ENCODE measurements at regions not wholly inside any gene's neighbourhood (a gene's known extent, or its start where the extent isn't known, plus 50 kb on each side); places are given as distances from the start of the nearest gene placed in this dataset.

DNA sequence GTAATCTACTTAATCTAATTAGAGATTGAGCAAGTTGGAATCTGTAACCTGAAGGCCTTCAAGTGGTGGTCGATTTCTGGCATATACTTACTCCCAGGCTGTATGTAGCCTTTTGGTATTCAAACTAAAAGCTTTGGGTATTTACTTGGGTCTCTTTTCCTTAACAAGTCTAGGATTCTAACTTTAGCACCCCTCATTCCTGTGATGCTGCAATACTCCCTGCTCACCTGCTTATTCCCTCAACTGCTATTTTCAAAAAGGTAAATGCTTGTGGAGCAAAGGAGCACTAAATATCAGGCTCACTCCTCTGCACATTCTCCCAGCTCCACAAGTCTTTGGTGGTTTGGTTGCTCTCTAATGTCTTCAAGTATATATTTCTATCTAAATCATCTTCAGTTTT lies 68.0 kb upstream of the CYYR1 start:
- no peak for TF ChIP-seq CTCF (IDR thresholded peaks at IDR 0.05)
- TF ChIP-seq POLR2AphosphoS5 (IDR thresholded peaks at IDR 0.05): no peak
- TF ChIP-seq POLR2A (IDR thresholded peaks at IDR 0.05): no peak
